Keratinocyte (primary cell): ENCODE measurements at regions not wholly inside any gene's neighbourhood (a gene's known extent, or its start where the extent isn't known, plus 50 kb on each side); places are given as distances from the start of the nearest gene placed in this dataset.

Experiments
- DNase-seq: peaks from one replicate; pipeline ENCODE4 v3.0.0-alpha.2; 2011; ENCODE audit warnings: low read depth, missing footprints, low spot score
- FAIRE-seq: peaks from 2 replicates; lab custom pipeline; 2011; peaks lifted over from hg19 to GRCh38; lab: Jason Lieb, UNC
- H2AFZ ChIP-seq: 2 replicates; pipeline ENCODE4 v1.6.0; 2012; ENCODE audit warnings: low read length, control low read depth, inconsistent platforms; ENCODE audit not compliant: control insufficient read depth
- H3K27ac ChIP-seq: 2 replicates; pipeline ENCODE4 v1.5.1; 2011; ENCODE audit warnings: low read length; ENCODE audit not compliant: control insufficient read depth, insufficient read depth
- H3K27me3 ChIP-seq: 3 replicates; pipeline ENCODE4 v1.6.0; 2011; ENCODE audit warnings: low read length; ENCODE audit not compliant: control insufficient read depth, insufficient read depth; ENCODE audit errors: extremely low read depth
- H3K36me3 ChIP-seq, 2 experiments: 2 replicates in 1 of 2; 3 replicates in 1 of 2; pipeline ENCODE4 v1.5.1; 2011; ENCODE audit warnings: low read length in 2 of 2, mild to moderate bottlenecking in 1 of 2; ENCODE audit not compliant: control insufficient read depth in 2 of 2, insufficient read depth in 2 of 2; ENCODE audit errors: extremely low read depth in 1 of 2
- H3K4me1 ChIP-seq: 3 replicates; pipeline ENCODE4 v1.5.1; 2011; ENCODE audit warnings: low read length; ENCODE audit not compliant: control insufficient read depth, insufficient read depth; ENCODE audit errors: extremely low read depth
- H3K4me2 ChIP-seq: 3 replicates; pipeline ENCODE4 v1.6.0; 2011; ENCODE audit warnings: low read depth, low read length; ENCODE audit not compliant: control insufficient read depth, insufficient read depth; ENCODE audit errors: extremely low read depth
- H3K4me3 ChIP-seq, 3 experiments: fragments of 200-600 bp in 1 of 3; sonication (generic) in 1 of 3; 2 replicates in 2 of 3; 3 replicates in 1 of 3; pipeline ENCODE4 v1.5.1; 2011 to 2016; ENCODE audit warnings: low read length in 3 of 3, mild to moderate bottlenecking in 3 of 3, control low read depth in 2 of 3, inconsistent platforms in 1 of 3, low read depth in 1 of 3, mixed read lengths in 1 of 3, mixed run types in 1 of 3, moderate library complexity in 1 of 3; ENCODE audit not compliant: control insufficient read depth in 2 of 3, insufficient read depth in 2 of 3; ENCODE audit errors: extremely low read depth in 1 of 3
- H3K79me2 ChIP-seq: 2 replicates; pipeline ENCODE4 v1.6.0; 2012; ENCODE audit warnings: low read length; ENCODE audit not compliant: control insufficient read depth, insufficient read depth
- H3K9ac ChIP-seq: 3 replicates; pipeline ENCODE4 v1.6.0; 2011; ENCODE audit warnings: low read length; ENCODE audit not compliant: control insufficient read depth, insufficient read depth; ENCODE audit errors: extremely low read depth
- H3K9me1 ChIP-seq: 3 replicates; pipeline ENCODE4 v1.6.0; 2011; ENCODE audit warnings: low read length; ENCODE audit not compliant: control insufficient read depth, insufficient read depth; ENCODE audit errors: extremely low read depth
- H3K9me3 ChIP-seq: 2 replicates; pipeline ENCODE4 v1.5.1; 2012; ENCODE audit warnings: low read depth, low read length; ENCODE audit not compliant: control insufficient read depth
- H4K20me1 ChIP-seq: 3 replicates; pipeline ENCODE4 v1.6.0; 2011; ENCODE audit warnings: low read length; ENCODE audit not compliant: control insufficient read depth, insufficient read depth; ENCODE audit errors: extremely low read depth
- EZH2 ChIP-seq: IDR thresholded peaks from one replicate; pipeline ENCODE4 v1.6.1; 2012; ENCODE audit warnings: inconsistent platforms, mild to moderate bottlenecking, low read length, moderate library complexity
- dilution Hi-C: fragments of 300-500 bp; cut with MboI; formaldehyde crosslinking; loops from one replicate; pipeline ENCODE4 v1.7.0; 2020; ENCODE audit warnings: low sequenced_read_pairs; ENCODE audit not compliant: extremely low pct_ligation_motif_present
- TF ChIP-seq, protein P1 (sequence below), 3 experiments: IDR thresholded peaks in 1 of 3; conservative IDR thresholded peaks in 1 of 3; optimal IDR thresholded peaks in 1 of 3; 2 replicates in 2 of 3; 3 replicates in 1 of 3; pipeline versions ENCODE3 to v1.5.1; 2011; ENCODE audit warnings: low read length in 3 of 3, mild to moderate bottlenecking in 3 of 3, moderate library complexity in 2 of 3, control low read depth in 1 of 3, inconsistent platforms in 1 of 3; ENCODE audit not compliant: insufficient read depth in 2 of 3; ENCODE audit errors: extremely low read depth in 1 of 3

- dilution Hi-C loops = no loop called here
- no peak overlapping the region for H3K9ac ChIP-seq
- TF ChIP-seq, protein P1, sequence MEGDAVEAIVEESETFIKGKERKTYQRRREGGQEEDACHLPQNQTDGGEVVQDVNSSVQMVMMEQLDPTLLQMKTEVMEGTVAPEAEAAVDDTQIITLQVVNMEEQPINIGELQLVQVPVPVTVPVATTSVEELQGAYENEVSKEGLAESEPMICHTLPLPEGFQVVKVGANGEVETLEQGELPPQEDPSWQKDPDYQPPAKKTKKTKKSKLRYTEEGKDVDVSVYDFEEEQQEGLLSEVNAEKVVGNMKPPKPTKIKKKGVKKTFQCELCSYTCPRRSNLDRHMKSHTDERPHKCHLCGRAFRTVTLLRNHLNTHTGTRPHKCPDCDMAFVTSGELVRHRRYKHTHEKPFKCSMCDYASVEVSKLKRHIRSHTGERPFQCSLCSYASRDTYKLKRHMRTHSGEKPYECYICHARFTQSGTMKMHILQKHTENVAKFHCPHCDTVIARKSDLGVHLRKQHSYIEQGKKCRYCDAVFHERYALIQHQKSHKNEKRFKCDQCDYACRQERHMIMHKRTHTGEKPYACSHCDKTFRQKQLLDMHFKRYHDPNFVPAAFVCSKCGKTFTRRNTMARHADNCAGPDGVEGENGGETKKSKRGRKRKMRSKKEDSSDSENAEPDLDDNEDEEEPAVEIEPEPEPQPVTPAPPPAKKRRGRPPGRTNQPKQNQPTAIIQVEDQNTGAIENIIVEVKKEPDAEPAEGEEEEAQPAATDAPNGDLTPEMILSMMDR (optimal IDR thresholded peaks at IDR 0.05 in 1 of 3, IDR thresholded peaks at IDR 0.05 in 1 of 3, conservative IDR thresholded peaks at IDR 0.05 in 1 of 3; ENCODE audit: extremely low read depth in 1 of 3, insufficient read depth in 2 of 3, low read length in 3 of 3) = no peak
- TF ChIP-seq EZH2 = no peak
- no peaks in the 10 kb centered on the region for H3K79me2 ChIP-seq
- FAIRE-seq (no peak), DNase-seq (no peak)
- no peaks in the 10 kb centered on the region for H3K9me1 ChIP-seq
- no peaks in the 10 kb centered on the region for H3K36me3 ChIP-seq
- H3K27me3 ChIP-seq = peaks cover 5% of the 10 kb centered on the region
- H3K4me2 ChIP-seq = no peak overlapping the region
- H2AFZ ChIP-seq = no peak overlapping the region
- H3K9me3 ChIP-seq = no peaks in the 10 kb centered on the region
- no peak overlapping the region for H3K4me3 ChIP-seq
- H4K20me1 ChIP-seq = no peaks in the 10 kb centered on the region
- H3K4me1 ChIP-seq = no peaks in the 10 kb centered on the region
- H3K27ac ChIP-seq = no peak overlapping the region
These were observed 305.5 kb upstream of the SULF2 start for GRCh38 chr20:48090784-48091183.

- Histone ChIP-seq H3K4me1 (no peaks in the 10 kb centered on the region), H3K79me2 (no peaks in the 10 kb centered on the region), H3K27me3 (peaks cover 5% of the 10 kb centered on the region), H3K36me3 (no peaks in the 10 kb centered on the region), H3K4me2 (no peak overlapping the region), H3K4me3 (no peak overlapping the region), H3K9me3 (no peaks in the 10 kb centered on the region), H2AFZ (no peak overlapping the region), H3K9ac (no peak overlapping the region), H3K9me1 (no peaks in the 10 kb centered on the region), H3K27ac (no peak overlapping the region), H4K20me1 (no peaks in the 10 kb centered on the region)
- FAIRE-seq = no peak
- dilution Hi-C loops = no loop called here
- no peak for DNase-seq
- TF ChIP-seq, protein P1 (optimal IDR thresholded peaks at IDR 0.05 in 1 of 3, IDR thresholded peaks at IDR 0.05 in 1 of 3, conservative IDR thresholded peaks at IDR 0.05 in 1 of 3; ENCODE audit: extremely low read depth in 1 of 3, insufficient read depth in 2 of 3, low read length in 3 of 3) = no peak
- TF ChIP-seq EZH2 = no peak
These were observed 305.0 kb upstream of the SULF2 start for GRCh38 chr20:48090314-48090713.
